BJ (cell line): ENCODE measurements at regions not wholly inside any gene's neighbourhood (a gene's known extent, or its start where the extent isn't known, plus 50 kb on each side); places are given as distances from the start of the nearest gene placed in this dataset.

Experiments
- CTCF ChIA-PET: fragments of 350-600 bp; formaldehyde crosslinking; extraction: SDS; loops from one replicate; lab custom pipeline; 2021; ENCODE audit warnings: antibody characterized with exemption, inconsistent platforms; lab: Yijun Ruan, JAX
- POLR2A ChIA-PET: fragments of 300-600 bp; sonication (Branson Sonifier 250); formaldehyde crosslinking; extraction: SDS; loops from one replicate; lab custom pipeline; 2021; ENCODE audit warnings: antibody characterized with exemption; lab: Charles Lee
- DNase-seq: peaks from one replicate; pipeline ENCODE4 v3.0.0-alpha.2; 2011; ENCODE audit warnings: low read depth
- H3K27me3 ChIP-seq: 2 replicates; pipeline ENCODE4 v1.6.0; 2011; ENCODE audit warnings: low read length; ENCODE audit not compliant: control insufficient read depth, insufficient read depth
- H3K36me3 ChIP-seq: 2 replicates; pipeline ENCODE4 v1.5.1; 2011; ENCODE audit warnings: low read length; ENCODE audit not compliant: control insufficient read depth, insufficient read depth
- H3K4me3 ChIP-seq: 2 replicates; pipeline ENCODE4 v1.5.1; 2011; ENCODE audit warnings: low read depth, mild to moderate bottlenecking, control low read depth, low read length
- TF ChIP-seq, protein P1 (sequence below): IDR thresholded peaks from 2 replicates; pipeline ENCODE4 v1.5.1; 2011; ENCODE audit warnings: low read depth, mild to moderate bottlenecking, control low read depth, inconsistent platforms, low read length, moderate library complexity; ENCODE audit not compliant: insufficient read depth

DNA sequence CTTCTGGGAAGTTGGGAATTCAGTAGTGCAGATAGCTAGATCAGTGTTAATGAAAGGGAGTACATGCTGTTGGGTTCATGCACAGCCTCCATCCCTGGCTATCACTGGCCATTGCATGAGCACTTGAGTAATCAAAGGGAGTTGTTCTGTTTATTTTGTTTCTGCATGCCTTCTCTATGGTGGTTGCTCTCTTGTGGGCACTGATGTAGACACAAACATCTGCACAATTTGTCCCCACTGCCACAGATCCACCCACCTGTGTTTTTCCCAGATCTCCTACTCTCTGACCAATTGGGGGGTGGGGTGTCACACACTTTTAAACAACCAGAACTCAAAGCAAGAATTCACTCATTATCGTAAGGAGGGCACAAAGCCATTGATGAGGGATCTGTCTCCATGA is 89.7 kb upstream of the DHRS4 start:
- CTCF ChIA-PET: no interaction called here
- TF ChIP-seq, protein P1, sequence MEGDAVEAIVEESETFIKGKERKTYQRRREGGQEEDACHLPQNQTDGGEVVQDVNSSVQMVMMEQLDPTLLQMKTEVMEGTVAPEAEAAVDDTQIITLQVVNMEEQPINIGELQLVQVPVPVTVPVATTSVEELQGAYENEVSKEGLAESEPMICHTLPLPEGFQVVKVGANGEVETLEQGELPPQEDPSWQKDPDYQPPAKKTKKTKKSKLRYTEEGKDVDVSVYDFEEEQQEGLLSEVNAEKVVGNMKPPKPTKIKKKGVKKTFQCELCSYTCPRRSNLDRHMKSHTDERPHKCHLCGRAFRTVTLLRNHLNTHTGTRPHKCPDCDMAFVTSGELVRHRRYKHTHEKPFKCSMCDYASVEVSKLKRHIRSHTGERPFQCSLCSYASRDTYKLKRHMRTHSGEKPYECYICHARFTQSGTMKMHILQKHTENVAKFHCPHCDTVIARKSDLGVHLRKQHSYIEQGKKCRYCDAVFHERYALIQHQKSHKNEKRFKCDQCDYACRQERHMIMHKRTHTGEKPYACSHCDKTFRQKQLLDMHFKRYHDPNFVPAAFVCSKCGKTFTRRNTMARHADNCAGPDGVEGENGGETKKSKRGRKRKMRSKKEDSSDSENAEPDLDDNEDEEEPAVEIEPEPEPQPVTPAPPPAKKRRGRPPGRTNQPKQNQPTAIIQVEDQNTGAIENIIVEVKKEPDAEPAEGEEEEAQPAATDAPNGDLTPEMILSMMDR: no peak
- Histone ChIP-seq H3K4me3 (no peak overlapping the region), H3K27me3 (no peaks in the 10 kb centered on the region), H3K36me3 (no peaks in the 10 kb centered on the region)
- POLR2A ChIA-PET: no interaction called here
- DNase-seq: no peak

DNA sequence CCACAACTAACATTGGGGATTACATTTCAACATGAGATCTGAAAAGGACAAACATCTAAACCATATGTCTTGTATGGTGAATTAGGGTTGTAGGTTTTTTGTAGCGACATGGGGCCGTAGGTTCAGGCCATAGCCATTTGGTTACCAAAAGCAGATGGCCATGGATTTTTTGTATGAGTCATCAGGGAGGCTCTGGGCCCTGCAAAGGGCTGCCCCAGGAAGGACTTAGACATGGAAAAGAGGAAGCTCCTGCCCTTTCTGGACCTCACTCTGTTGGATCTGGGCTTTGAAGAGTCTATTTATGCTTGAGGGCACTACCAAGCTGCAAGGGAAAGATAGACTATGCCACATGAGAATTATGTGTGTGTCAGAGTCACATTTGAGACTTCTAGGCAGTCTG is 89.3 kb upstream of the DHRS4 start:
- TF ChIP-seq, protein P1: no peak
- CTCF ChIA-PET: no interaction called here
- no peak for DNase-seq
- Histone ChIP-seq H3K36me3 (no peaks in the 10 kb centered on the region), H3K27me3 (no peaks in the 10 kb centered on the region), H3K4me3 (no peak overlapping the region)
- POLR2A ChIA-PET: no interaction called here

DNA sequence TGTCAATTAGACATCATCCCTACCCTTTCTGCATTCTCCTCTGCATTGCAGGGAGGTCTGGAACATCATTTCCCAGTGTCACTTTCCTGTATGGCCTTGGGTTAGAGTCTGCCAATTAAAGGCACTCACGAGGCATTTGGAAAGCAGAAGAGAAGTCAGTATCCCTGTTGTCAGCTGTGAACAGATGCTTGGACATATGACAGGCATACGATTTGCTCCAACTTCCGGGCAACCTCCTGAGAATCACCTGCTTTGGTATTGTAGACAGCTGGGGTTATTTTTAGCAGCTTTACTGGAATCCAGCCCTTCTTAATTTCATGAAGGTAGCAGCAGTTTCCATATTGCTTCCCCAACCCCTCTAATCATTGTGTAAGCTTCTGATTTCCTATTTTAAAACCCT is 88.7 kb upstream of the DHRS4 start:
- H3K36me3 ChIP-seq: no peaks in the 10 kb centered on the region
- TF ChIP-seq, protein P1: no peak
- POLR2A ChIA-PET: no interaction called here
- no peaks in the 10 kb centered on the region for H3K27me3 ChIP-seq
- H3K4me3 ChIP-seq: no peak overlapping the region
- no peak for DNase-seq
- CTCF ChIA-PET: no interaction called here

DNA sequence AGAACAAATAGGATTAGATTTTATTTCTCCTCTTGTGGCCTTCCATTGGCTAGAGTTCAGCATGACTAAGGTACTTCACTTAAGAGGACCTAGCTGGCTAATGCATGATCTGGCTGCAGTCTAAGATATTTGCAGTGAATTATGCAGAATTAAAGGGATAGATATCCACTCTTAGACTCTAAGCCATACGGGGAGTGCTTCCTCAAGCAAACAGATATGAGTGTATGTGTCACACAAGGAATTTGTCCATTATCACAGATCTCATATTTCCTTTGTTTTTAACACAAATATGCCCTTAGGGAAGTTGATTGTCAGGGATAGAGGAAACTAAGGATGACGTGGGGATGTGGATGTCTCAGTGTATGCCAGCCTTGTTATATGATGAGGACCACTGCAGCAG is 88.1 kb upstream of the DHRS4 start:
- no peaks in the 10 kb centered on the region for H3K36me3 ChIP-seq
- TF ChIP-seq, protein P1: no peak
- no peak overlapping the region for H3K4me3 ChIP-seq
- ChIA-PET POLR2A (no interaction called here), CTCF (interaction anchor here (1.2 kb wide), 1 partner anchor 20 kb away, joined by 4 read pairs; no protein-coding TSS in a partner anchor)
- H3K27me3 ChIP-seq: no peaks in the 10 kb centered on the region
- no peak for DNase-seq

DNA sequence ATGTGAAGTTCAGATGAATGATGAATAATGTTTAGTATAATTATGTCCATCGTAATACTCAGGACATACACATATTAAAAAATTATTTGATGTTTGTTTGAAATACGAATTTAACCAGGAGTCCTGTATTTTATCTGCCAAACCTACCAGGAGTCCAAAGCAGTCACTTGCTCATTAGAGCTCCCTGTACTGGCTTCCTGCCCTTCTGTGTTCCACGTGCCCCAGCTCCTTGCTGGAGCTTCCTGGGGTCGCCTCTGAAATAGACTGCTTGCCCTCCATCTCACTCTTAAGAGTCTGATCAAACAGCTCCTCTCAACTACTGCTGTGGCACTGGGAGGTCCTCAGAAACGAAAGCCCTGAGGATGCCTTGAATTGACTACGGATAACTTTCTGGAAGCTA is 87.3 kb upstream of the DHRS4 start:
- ChIA-PET POLR2A (no interaction called here), CTCF (interaction anchor here (1.2 kb wide), 1 partner anchor 19 kb away, joined by 4 read pairs; no protein-coding TSS in a partner anchor)
- TF ChIP-seq, protein P1: no peak

More for the DNA sequence above, 87.3 kb upstream of the DHRS4 start:
- DNase-seq: no peak
- Histone ChIP-seq H3K4me3 (no peak overlapping the region), H3K27me3 (no peaks in the 10 kb centered on the region), H3K36me3 (no peaks in the 10 kb centered on the region)
